D721Med (cell line): ENCODE measurements at regions not wholly inside any gene's neighbourhood (a gene's known extent, or its start where the extent isn't known, plus 50 kb on each side); places are given as distances from the start of the nearest gene placed in this dataset.

Experiments used
- DNase-seq: peaks from one replicate; pipeline ENCODE4 v3.0.0; 2011; ENCODE audit warnings: low spot score; ENCODE audit not compliant: insufficient read length
- FAIRE-seq: peaks from 2 replicates; lab custom pipeline; 2011; peaks lifted over from hg19 to GRCh38; lab: Jason Lieb, UNC
- TF ChIP-seq, protein P1 (sequence below): IDR thresholded peaks from 2 replicates; pipeline ENCODE4 v1.5.1; 2012; ENCODE audit warnings: mild to moderate bottlenecking, control low read depth; ENCODE audit not compliant: insufficient read depth; ENCODE audit errors: missing control alignments

DNA sequence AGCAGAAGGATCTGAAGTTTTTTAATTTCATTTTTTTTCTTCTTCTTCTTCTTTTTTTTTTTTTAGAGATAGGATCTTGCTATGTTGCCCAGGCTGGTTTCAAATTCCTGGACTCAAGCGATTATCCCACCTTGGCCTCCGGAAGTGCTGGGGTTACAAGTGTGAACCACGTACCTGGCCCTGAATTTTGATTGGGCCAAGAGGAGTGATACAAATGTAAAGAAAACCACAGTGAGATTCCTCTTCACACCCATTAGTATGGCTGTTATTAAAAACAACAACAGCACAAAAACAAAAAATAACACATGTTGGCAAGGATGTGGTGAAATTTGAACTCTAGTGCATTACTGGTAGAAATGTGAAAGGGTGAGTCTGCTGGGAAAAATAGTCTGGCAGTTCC, 79.1 kb downstream of the KLF4 start:
- DNase-seq: no peak
- no peak for FAIRE-seq
- TF ChIP-seq, protein P1, sequence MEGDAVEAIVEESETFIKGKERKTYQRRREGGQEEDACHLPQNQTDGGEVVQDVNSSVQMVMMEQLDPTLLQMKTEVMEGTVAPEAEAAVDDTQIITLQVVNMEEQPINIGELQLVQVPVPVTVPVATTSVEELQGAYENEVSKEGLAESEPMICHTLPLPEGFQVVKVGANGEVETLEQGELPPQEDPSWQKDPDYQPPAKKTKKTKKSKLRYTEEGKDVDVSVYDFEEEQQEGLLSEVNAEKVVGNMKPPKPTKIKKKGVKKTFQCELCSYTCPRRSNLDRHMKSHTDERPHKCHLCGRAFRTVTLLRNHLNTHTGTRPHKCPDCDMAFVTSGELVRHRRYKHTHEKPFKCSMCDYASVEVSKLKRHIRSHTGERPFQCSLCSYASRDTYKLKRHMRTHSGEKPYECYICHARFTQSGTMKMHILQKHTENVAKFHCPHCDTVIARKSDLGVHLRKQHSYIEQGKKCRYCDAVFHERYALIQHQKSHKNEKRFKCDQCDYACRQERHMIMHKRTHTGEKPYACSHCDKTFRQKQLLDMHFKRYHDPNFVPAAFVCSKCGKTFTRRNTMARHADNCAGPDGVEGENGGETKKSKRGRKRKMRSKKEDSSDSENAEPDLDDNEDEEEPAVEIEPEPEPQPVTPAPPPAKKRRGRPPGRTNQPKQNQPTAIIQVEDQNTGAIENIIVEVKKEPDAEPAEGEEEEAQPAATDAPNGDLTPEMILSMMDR: no peak

GRCh38 chr9:107409581-107410389, 79.8 kb downstream of the KLF4 start:
- no peak for FAIRE-seq
- TF ChIP-seq, protein P1: no peak
- DNase-seq: no peak

DNA sequence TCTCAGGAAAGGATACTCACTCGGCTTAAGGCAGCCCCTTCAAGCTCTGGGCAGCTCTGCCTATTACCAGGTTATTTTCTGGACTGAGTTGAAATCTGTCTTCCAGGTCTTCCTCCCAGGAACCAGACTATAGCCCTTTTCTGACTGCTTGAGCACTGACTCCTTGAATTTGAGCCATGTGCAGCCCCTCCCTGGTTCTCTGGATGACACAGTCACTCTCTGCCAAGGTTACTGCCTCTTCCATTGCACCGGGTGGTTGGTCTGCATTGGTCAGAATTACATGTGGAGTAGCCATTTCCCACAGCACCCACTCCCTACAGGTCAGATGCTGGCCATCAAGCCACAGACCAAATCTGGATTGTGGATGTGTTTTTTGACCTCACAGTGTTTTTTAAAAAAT, 81.9 kb downstream of the KLF4 start:
- DNase-seq (no peak), FAIRE-seq (no peak)
- TF ChIP-seq, protein P1: no peak

GRCh38 chr9:107405511-107405910, 84.1 kb downstream of the KLF4 start:
- DNase-seq: no peak
- TF ChIP-seq, protein P1: no peak
- FAIRE-seq: no peak

DNA sequence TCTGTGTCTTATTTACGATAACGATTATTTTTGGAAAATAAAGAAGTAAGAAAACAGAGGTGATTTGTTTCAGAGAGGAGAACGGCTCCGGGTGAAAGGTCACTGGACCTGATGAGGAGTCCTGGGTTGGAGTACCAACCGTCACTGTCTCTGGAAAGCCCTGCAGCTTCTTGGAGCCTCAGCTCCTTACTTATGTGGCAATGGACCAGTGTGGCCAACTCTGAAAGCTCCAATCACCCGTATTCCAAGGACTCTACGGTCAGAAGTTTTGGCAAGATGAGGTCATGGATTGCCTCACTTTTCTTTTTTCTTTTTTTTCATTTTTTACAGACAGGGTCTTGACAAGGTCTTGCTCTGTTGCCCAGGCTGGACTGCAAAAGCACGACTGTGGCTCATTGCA, 84.8 kb downstream of the KLF4 start:
- no peak for DNase-seq
- FAIRE-seq: no peak
- TF ChIP-seq, protein P1: no peak

GRCh38 chr9:107404161-107404560, 85.4 kb downstream of the KLF4 start:
- TF ChIP-seq, protein P1: no peak
- no peak for DNase-seq
- no peak for FAIRE-seq

DNA sequence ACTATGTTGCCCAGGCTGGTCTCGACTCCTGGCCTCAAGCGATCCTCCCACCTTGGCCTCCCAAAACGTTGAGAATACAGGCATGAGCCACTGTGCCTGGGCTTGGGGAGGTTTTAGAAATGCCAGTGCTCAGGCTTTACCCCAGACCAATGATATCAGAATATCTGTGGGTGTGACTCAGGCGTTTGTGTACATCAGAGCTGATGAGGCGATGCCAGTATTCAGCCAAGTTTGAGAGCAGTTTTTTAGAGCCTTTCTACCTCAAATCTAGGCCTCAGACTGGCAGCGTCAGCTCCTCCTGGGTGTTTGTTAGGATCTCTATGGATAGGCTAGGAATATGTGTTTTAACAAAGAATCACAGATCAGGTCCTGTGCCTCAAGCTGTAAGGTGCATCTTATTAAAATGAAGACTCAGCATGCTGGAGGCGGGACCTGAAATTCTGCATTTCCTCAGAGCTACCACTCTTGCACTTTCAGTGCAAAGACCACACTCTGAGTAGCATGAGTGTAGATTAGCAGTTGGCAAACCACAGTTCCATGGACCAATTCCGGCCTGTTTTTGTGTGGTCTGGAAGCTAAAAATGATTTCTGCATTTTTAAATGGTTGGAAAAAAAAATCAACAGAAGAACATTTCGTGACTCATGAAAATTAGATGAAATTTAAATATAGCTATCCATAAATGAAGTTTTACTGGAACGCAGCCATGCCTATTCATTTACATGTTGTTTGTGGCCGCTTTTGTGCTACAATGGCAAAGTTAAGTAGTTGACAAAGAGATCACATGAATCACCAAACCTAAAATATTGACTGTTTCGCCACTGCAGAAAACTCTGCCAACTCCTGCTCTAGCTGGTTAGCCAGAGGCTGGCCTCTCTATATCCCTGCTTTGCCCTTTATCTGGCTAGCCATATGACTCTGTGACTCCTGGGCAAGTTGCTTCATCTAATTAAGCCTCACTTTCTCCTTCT, 92.2 kb downstream of the KLF4 start:
- FAIRE-seq: no peak
- TF ChIP-seq, protein P1: no peak
- no peak for DNase-seq
